KMS-11 (cell line): ENCODE measurements at regions not wholly inside any gene's neighbourhood (a gene's known extent, or its start where the extent isn't known, plus 50 kb on each side); places are given as distances from the start of the nearest gene placed in this dataset.

Source experiments
- H2AFZ ChIP-seq: fragments of 200-600 bp; sonication (generic); 2 replicates; pipeline ENCODE4 v1.6.1; 2016; ENCODE audit warnings: antibody characterized with exemption, mixed run types, low read depth
- H3K27ac ChIP-seq: fragments of 200-600 bp; sonication (generic); 2 replicates; pipeline ENCODE4 v1.6.1; 2016; ENCODE audit warnings: mild to moderate bottlenecking, mixed run types
- H3K27me3 ChIP-seq: fragments of 200-600 bp; sonication (generic); 2 replicates; pipeline ENCODE4 v1.6.1; 2017; ENCODE audit warnings: mild to moderate bottlenecking, low read depth, mixed run types, moderate library complexity; ENCODE audit not compliant: insufficient read depth
- H3K36me3 ChIP-seq: fragments of 200-600 bp; sonication (generic); 2 replicates; pipeline ENCODE4 v1.6.1; 2017; ENCODE audit warnings: mild to moderate bottlenecking, mixed run types; ENCODE audit not compliant: insufficient read depth
- H3K4me1 ChIP-seq: fragments of 200-600 bp; sonication (generic); 2 replicates; pipeline ENCODE4 v1.6.1; 2016; ENCODE audit warnings: mild to moderate bottlenecking, low read depth, mixed run types; ENCODE audit not compliant: poor library complexity, severe bottlenecking
- H3K4me2 ChIP-seq: fragments of 200-600 bp; sonication (generic); 2 replicates; pipeline ENCODE4 v1.7.0; 2016; ENCODE audit warnings: mild to moderate bottlenecking, mixed run types
- H3K4me3 ChIP-seq: fragments of 200-600 bp; sonication (generic); IDR thresholded peaks from 2 replicates; pipeline ENCODE4 v1.6.1; 2017; ENCODE audit warnings: low read depth, low read length, mixed read lengths; ENCODE audit not compliant: insufficient read depth
- H3K79me2 ChIP-seq: fragments of 200-600 bp; sonication (generic); 2 replicates; pipeline ENCODE4 v1.6.1; 2016; ENCODE audit warnings: low read depth, mixed run types; ENCODE audit not compliant: insufficient read depth
- H3K9ac ChIP-seq: fragments of 200-600 bp; sonication (generic); 2 replicates; pipeline ENCODE4 v1.6.1; 2016; ENCODE audit warnings: mild to moderate bottlenecking, mixed run types
- H4K20me1 ChIP-seq: fragments of 200-600 bp; sonication (generic); 2 replicates; pipeline ENCODE4 v1.6.1; 2016; ENCODE audit warnings: mild to moderate bottlenecking, mixed run types; ENCODE audit not compliant: insufficient read depth
- CTCF ChIP-seq: fragments of 200-600 bp; sonication (generic); conservative IDR thresholded peaks from 2 replicates; pipeline ENCODE4 v1.6.1; 2017; ENCODE audit warnings: low read depth, mild to moderate bottlenecking, antibody characterized with exemption, low read length, moderate library complexity, mixed read lengths

- no peaks in the 10 kb centered on the region for H4K20me1 ChIP-seq
- H3K36me3 ChIP-seq = no peaks in the 10 kb centered on the region
- H2AFZ ChIP-seq = no peak overlapping the region
- no peak overlapping the region for H3K9ac ChIP-seq
- no peaks in the 10 kb centered on the region for H3K79me2 ChIP-seq
- H3K4me3 ChIP-seq = no peak overlapping the region
- TF ChIP-seq CTCF = no peak
- H3K4me2 ChIP-seq = no peak overlapping the region
- no peak overlapping the region for H3K27ac ChIP-seq
- H3K4me1 ChIP-seq = peaks cover 24% of the 10 kb centered on the region
- no peaks in the 10 kb centered on the region for H3K27me3 ChIP-seq
Measured at GRCh38 chr10:9296190-9296589, 1241.7 kb downstream of the GATA3 start.

- no peak for TF ChIP-seq CTCF
- H3K27ac ChIP-seq = no peak overlapping the region
- no peaks in the 10 kb centered on the region for H3K36me3 ChIP-seq
Measured at GRCh38 chr10:9297580-9297979, 1243.1 kb downstream of the GATA3 start.

DNA sequence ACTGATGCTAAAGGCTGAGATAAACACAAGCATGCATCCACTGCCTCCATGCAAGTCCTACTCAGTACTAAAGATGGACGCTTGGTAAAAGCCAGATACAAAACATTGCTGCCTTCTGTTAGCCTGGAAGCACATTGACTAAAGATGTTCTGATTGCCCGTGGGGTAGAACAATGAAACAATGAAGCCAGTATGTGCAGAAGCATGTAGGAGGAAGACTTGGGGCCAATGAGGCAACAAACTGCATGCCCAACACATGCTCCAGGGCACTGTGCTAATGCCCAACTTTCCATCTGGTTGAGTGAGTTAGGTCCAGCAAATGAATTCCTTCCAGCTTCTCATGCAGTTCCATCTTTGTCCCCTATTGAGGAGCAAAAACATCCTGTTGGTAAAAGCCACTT, 1245.5 kb downstream of the GATA3 start:
- no peak overlapping the region for H3K9ac ChIP-seq
- H3K4me3 ChIP-seq = no peak overlapping the region
- no peak for TF ChIP-seq CTCF
- H2AFZ ChIP-seq = no peak overlapping the region
- no peak overlapping the region for H3K27ac ChIP-seq
- no peaks in the 10 kb centered on the region for H3K79me2 ChIP-seq
- H3K4me2 ChIP-seq = no peak overlapping the region
- H3K27me3 ChIP-seq = no peaks in the 10 kb centered on the region
- peaks cover 13% of the 10 kb centered on the region for H3K4me1 ChIP-seq
- no peaks in the 10 kb centered on the region for H4K20me1 ChIP-seq
- H3K36me3 ChIP-seq = no peaks in the 10 kb centered on the region

More at GRCh38 chr10:9297580-9297979, 1243.1 kb downstream of the GATA3 start:
- H3K4me3 ChIP-seq = no peak overlapping the region
- no peaks in the 10 kb centered on the region for H3K79me2 ChIP-seq
- H3K4me1 ChIP-seq = peaks cover 29% of the 10 kb centered on the region
- H3K4me2 ChIP-seq = no peak overlapping the region
- no peaks in the 10 kb centered on the region for H3K27me3 ChIP-seq
- no peaks in the 10 kb centered on the region for H4K20me1 ChIP-seq
- no peak overlapping the region for H2AFZ ChIP-seq
- H3K9ac ChIP-seq = no peak overlapping the region

- Histone ChIP-seq H3K4me2 (no peak overlapping the region), H3K4me1 (peaks cover 5% of the 10 kb centered on the region), H3K79me2 (no peaks in the 10 kb centered on the region), H3K27me3 (no peaks in the 10 kb centered on the region), H3K4me3 (no peak overlapping the region), H3K36me3 (no peaks in the 10 kb centered on the region), H2AFZ (no peak overlapping the region), H4K20me1 (no peaks in the 10 kb centered on the region), H3K9ac (no peak overlapping the region), H3K27ac (no peak overlapping the region)
- no peak for TF ChIP-seq CTCF
Measured at GRCh38 chr10:9301148-9301547, 1246.7 kb downstream of the GATA3 start.

- no peak overlapping the region for H3K4me2 ChIP-seq
- H2AFZ ChIP-seq = no peak overlapping the region
Measured at GRCh38 chr10:9301554-9301953, 1247.1 kb downstream of the GATA3 start.

More at GRCh38 chr10:9301554-9301953, 1247.1 kb downstream of the GATA3 start:
- Histone ChIP-seq H4K20me1 (no peaks in the 10 kb centered on the region), H3K36me3 (no peaks in the 10 kb centered on the region), H3K79me2 (no peaks in the 10 kb centered on the region), H3K4me3 (no peak overlapping the region), H3K27ac (no peak overlapping the region), H3K9ac (no peak overlapping the region), H3K4me1 (peaks cover 5% of the 10 kb centered on the region), H3K27me3 (no peaks in the 10 kb centered on the region)
- TF ChIP-seq CTCF = no peak
